SK-N-SH (cell line): ENCODE measurements at regions not wholly inside any gene's neighbourhood (a gene's known extent, or its start where the extent isn't known, plus 50 kb on each side); places are given as distances from the start of the nearest gene placed in this dataset.
A peak's percentile ranks its signal among the peaks of the same experiment; 100 is the strongest.

Experiments used
- CTCF ChIA-PET: fragments of 300-600, 350-600 bp; formaldehyde crosslinking; extraction: SDS; loops from one replicate; lab custom pipeline; 2021; lab: Yijun Ruan, JAX
- POLR2A ChIA-PET: fragments of 350-600 bp; sonication (Branson Sonifier 250); formaldehyde crosslinking; extraction: SDS; loops from one replicate; lab custom pipeline; 2020; ENCODE audit warnings: antibody characterized with exemption, inconsistent platforms; lab: Yijun Ruan, JAX
- DNase-seq: peaks from one replicate; pipeline ENCODE4 v3.0.0; 2012
- H2AFZ ChIP-seq: fragments of 200-600 bp; sonication (generic); 2 replicates; pipeline ENCODE4 v1.8.1; 2016; ENCODE audit warnings: antibody characterized with exemption, mild to moderate bottlenecking, low read depth
- H3F3A ChIP-seq: fragments of 200-600 bp; sonication (generic); replicated peaks from 2 replicates; pipeline ENCODE3; 2016; ENCODE audit warnings: antibody characterized with exemption, mild to moderate bottlenecking; ENCODE audit not compliant: insufficient read depth
- H3K27ac ChIP-seq, 2 experiments: fragments of 200-500 bp in 1 of 2; fragments of 200-600 bp in 1 of 2; sonication (Bioruptor generic) in 1 of 2; sonication (generic), shearing (Covaris generic) in 1 of 2; 2 replicates each; pipeline versions ENCODE4 v1.5.1 to v1.6.1; 2014 to 2016; ENCODE audit warnings: low read depth in 2 of 2, inconsistent platforms in 1 of 2, low read length in 1 of 2, mild to moderate bottlenecking in 1 of 2, mixed read lengths in 1 of 2
- H3K27me3 ChIP-seq: fragments of 200-600 bp; sonication (generic), shearing (Covaris generic); 2 replicates; pipeline ENCODE4 v1.6.1; 2016; ENCODE audit warnings: mixed run types; ENCODE audit not compliant: insufficient read depth
- H3K36me3 ChIP-seq, 2 experiments: fragments of 200-500 bp in 1 of 2; fragments of 200-600 bp in 1 of 2; sonication (Bioruptor generic) in 1 of 2; sonication (generic) in 1 of 2; replicated peaks in 1 of 2; 2 replicates each; pipeline versions ENCODE3 to v1.5.1; 2014 to 2016; ENCODE audit warnings: low read length in 1 of 2, mild to moderate bottlenecking in 1 of 2; ENCODE audit not compliant: insufficient read depth in 2 of 2, control insufficient read depth in 1 of 2
- H3K4me1 ChIP-seq, 2 experiments: fragments of 200-500 bp in 1 of 2; fragments of 200-600 bp in 1 of 2; sonication (Bioruptor generic) in 1 of 2; sonication (generic), shearing (Covaris generic) in 1 of 2; 2 replicates each; pipeline versions ENCODE4 v1.5.1 to v1.6.1; 2014 to 2016; ENCODE audit warnings: low read depth in 1 of 2, low read length in 1 of 2, mixed run types in 1 of 2; ENCODE audit not compliant: insufficient read depth in 2 of 2, control insufficient read depth in 1 of 2
- H3K4me2 ChIP-seq: fragments of 200-600 bp; sonication (generic), shearing (Covaris generic); 2 replicates; pipeline ENCODE4 v1.6.1; 2017; ENCODE audit warnings: mixed run types
- H3K4me3 ChIP-seq, 2 experiments: fragments of 200-500 bp in 1 of 2; fragments of 200-600 bp in 1 of 2; sonication (Bioruptor generic) in 1 of 2; sonication (generic), shearing (Covaris generic) in 1 of 2; 2 replicates each; pipeline versions ENCODE4 v1.5.1 to v1.8.1; 2014 to 2016; ENCODE audit warnings: low read depth in 2 of 2, inconsistent platforms in 1 of 2, low read length in 1 of 2, mild to moderate bottlenecking in 1 of 2, mixed read lengths in 1 of 2, moderate library complexity in 1 of 2
- H3K79me2 ChIP-seq: fragments of 200-600 bp; sonication (generic); 2 replicates; pipeline ENCODE4 v1.8.1; 2017; ENCODE audit warnings: mild to moderate bottlenecking; ENCODE audit not compliant: insufficient read depth
- H3K9ac ChIP-seq: fragments of 200-600 bp; sonication (generic); 2 replicates; pipeline ENCODE4 v1.6.1; 2017; ENCODE audit warnings: mixed run types
- H3K9me2 ChIP-seq: fragments of 200-600 bp; sonication (generic); 2 replicates; pipeline ENCODE4 v1.6.1; 2017; ENCODE audit warnings: mixed run types
- H3K9me3 ChIP-seq: fragments of 200-600 bp; sonication (generic); 2 replicates; pipeline ENCODE4 v1.6.1; 2017; ENCODE audit warnings: mixed run types, mild to moderate bottlenecking, moderate library complexity
- H4K20me1 ChIP-seq: fragments of 200-600 bp; sonication (generic); 2 replicates; pipeline ENCODE4 v1.6.1; 2017; ENCODE audit warnings: mild to moderate bottlenecking, mixed run types; ENCODE audit not compliant: insufficient read depth
- ELF1 ChIP-seq: IDR thresholded peaks from 2 replicates; pipeline ENCODE4 v1.4.0; 2012
- EP300 ChIP-seq, 2 experiments: IDR thresholded peaks; 2 replicates each; pipeline versions ENCODE4 v1.4.0 to v1.6.1; 2012; ENCODE audit warnings: borderline replicate concordance in 1 of 2, low read depth in 1 of 2, low read length in 1 of 2
- EZH2phosphoT487 ChIP-seq: fragments of 200-600 bp; sonication (generic); IDR thresholded peaks from 2 replicates; pipeline ENCODE4 v1.6.1; 2017; ENCODE audit warnings: low read depth, mixed run types, mild to moderate bottlenecking, antibody characterized with exemption, moderate library complexity, borderline replicate concordance
- FOSL2 ChIP-seq: IDR thresholded peaks from 2 replicates; pipeline ENCODE4 v1.4.0; 2012; ENCODE audit warnings: low read depth, mild to moderate bottlenecking, moderate library complexity, borderline replicate concordance
- FOXM1 ChIP-seq: IDR thresholded peaks from 2 replicates; pipeline ENCODE4 v1.4.0; 2012; ENCODE audit warnings: low read depth, mild to moderate bottlenecking
- IRF3 ChIP-seq: fragments of 150-350 bp; IDR thresholded peaks from 2 replicates; pipeline ENCODE4 v1.6.1; 2016; ENCODE audit warnings: mild to moderate bottlenecking, low read depth, low read length
- MEF2A ChIP-seq: IDR thresholded peaks from 2 replicates; pipeline ENCODE4 v1.4.0; 2012; ENCODE audit warnings: low read depth, borderline replicate concordance
- MXI1 ChIP-seq: IDR thresholded peaks from 2 replicates; pipeline ENCODE4 v1.6.1; 2012; ENCODE audit warnings: mild to moderate bottlenecking, low read depth, low read length, improper control_type of control experiment
- PBX3 ChIP-seq: IDR thresholded peaks from 2 replicates; pipeline ENCODE4; 2012
- RAD21 ChIP-seq: IDR thresholded peaks from 2 replicates; pipeline ENCODE4 v1.6.1; 2012; ENCODE audit warnings: mild to moderate bottlenecking, low read length
- RCOR1 ChIP-seq: fragments of 150-350 bp; IDR thresholded peaks from 2 replicates; pipeline ENCODE4 v1.6.1; 2017; ENCODE audit warnings: antibody characterized with exemption, low read length
- REST ChIP-seq: IDR thresholded peaks from 2 replicates; pipeline ENCODE4 v1.6.1; 2012; ENCODE audit warnings: mild to moderate bottlenecking, low read depth, low read length, moderate library complexity
- SIN3A ChIP-seq: IDR thresholded peaks from 2 replicates; pipeline ENCODE4 v1.6.1; 2012; ENCODE audit warnings: low read depth, mild to moderate bottlenecking, low read length, moderate library complexity, borderline replicate concordance
- USF1 ChIP-seq: IDR thresholded peaks from 2 replicates; pipeline ENCODE4 v1.4.0; 2012; ENCODE audit warnings: low read depth, borderline replicate concordance
- YY1 ChIP-seq: IDR thresholded peaks from 2 replicates; pipeline ENCODE4 v1.4.0; 2012; ENCODE audit warnings: low read depth, mild to moderate bottlenecking
- ZBTB33 ChIP-seq: IDR thresholded peaks from 2 replicates; pipeline ENCODE4 v1.4.0; 2012; ENCODE audit warnings: low read depth, borderline replicate concordance
- WGBS: methylation state at CpG from one replicate; pipeline ENCODE4 v1.1.6; 2017; ENCODE audit warnings: low lambda C conversion rate; 5-methylcytosine and 5-hydroxymethylcytosine counted together

GRCh38 chr7:20514364-20514763, 101.1 kb upstream of the ABCB5 start (continued):
- TF ChIP-seq EP300 (IDR thresholded peaks at IDR 0.05; ENCODE audit: borderline replicate concordance in 1 of 2, low read depth in 1 of 2, low read length in 1 of 2) (peak in 1 of 2 experiments; percentile 98; a peak in 2 of 4 replicates), RCOR1 (peak; percentile 96), ELF1 (no peak), PBX3 (peak; percentile 54; the same call in 1 of the 2 replicates), MEF2A (no peak), FOXM1 (no peak), FOSL2 (no peak), IRF3 (no peak), YY1 (no peak), RAD21 (peak; percentile 49), EZH2phosphoT487 (no peak), REST (no peak), USF1 (no peak)

- H3K4me1 ChIP-seq, result peaks cover 0 to 8% of the 10 kb centered on the region in 2 experiments; a peak in 2 of 4 replicates
- H2AFZ ChIP-seq, result no peak overlapping the region
- H3K36me3 ChIP-seq, result no peaks in the 10 kb centered on the region
- DNase-seq, result no peak
- H4K20me1 ChIP-seq, result no peaks in the 10 kb centered on the region
- ChIA-PET CTCF (interaction anchor here (0.6 kb wide), 1 partner anchor 15 kb away, joined by 3 read pairs; no protein-coding TSS in a partner anchor), POLR2A (no interaction called here)
- H3K27ac ChIP-seq, result no peak overlapping the region
- no peak for TF ChIP-seq PBX3
- no peak for TF ChIP-seq FOXM1
- no peak for TF ChIP-seq ZBTB33
- no peak for TF ChIP-seq MEF2A
- TF ChIP-seq SIN3A, result no peak
- no peak for TF ChIP-seq MXI1
- no peaks in the 10 kb centered on the region for H3K9me2 ChIP-seq
- no peak overlapping the region for H3K4me3 ChIP-seq
- no peaks in the 10 kb centered on the region; the same call in 1 of the 2 replicates for H3K9me3 ChIP-seq
- no peaks in the 10 kb centered on the region for H3F3A ChIP-seq
- no peaks in the 10 kb centered on the region for H3K79me2 ChIP-seq
- H3K9ac ChIP-seq, result no peak overlapping the region
- H3K4me2 ChIP-seq, result no peak overlapping the region
- no peaks in the 10 kb centered on the region for H3K27me3 ChIP-seq
- 40% methylated on average over 2 of the region's 2 CpGs for WGBS
Measured at GRCh38 chr7:20519645-20520044, 95.8 kb upstream of the ABCB5 start.
